ENCODE measurements at regions not wholly inside any gene's neighbourhood (a gene's known extent, or its start where the extent isn't known, plus 50 kb on each side); places are given as distances from the start of the nearest gene placed in this dataset.

DNA sequence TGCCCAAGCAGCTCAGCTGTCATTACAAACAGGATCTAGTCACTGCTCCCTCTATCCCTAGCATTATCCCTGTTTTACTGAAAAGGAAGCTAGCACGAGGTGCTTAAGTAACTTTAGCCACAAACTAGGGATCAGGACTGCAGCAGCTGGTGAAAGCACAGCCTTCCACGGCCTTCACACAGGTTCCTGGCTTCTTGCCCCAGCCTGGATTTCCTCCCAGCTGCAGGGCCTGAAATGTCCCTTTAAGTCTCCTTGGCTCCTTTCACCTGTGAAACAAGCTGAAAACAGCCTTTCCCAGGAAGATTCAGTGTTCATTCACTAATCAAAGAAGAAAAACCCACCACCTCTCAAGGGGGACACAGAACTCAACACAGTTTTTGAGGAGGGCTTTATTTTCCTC is 754.5 kb downstream of the DIAPH3 start:
- TF ChIP-seq POLR2A (IDR thresholded peaks at IDR 0.05) (no peak), CTCF (IDR thresholded peaks at IDR 0.05) (no peak)

Measured in Peyer's patch (tissue), 4 donors.